ENCODE measurements at regions not wholly inside any gene's neighbourhood (a gene's known extent, or its start where the extent isn't known, plus 50 kb on each side); places are given as distances from the start of the nearest gene placed in this dataset.
"Not testable (repeated sequence)": the region's sequence is repeated elsewhere in the genome, so short reads cannot be mapped to it uniquely, and the experiment has no call there.

- no peak for DNase-seq (ENCODE audit: low spot score in 2 of 2, unreplicated experiment in 2 of 2)
Measured at GRCh38 chr2:144914622-144915318, 394.9 kb upstream of the ZEB2 start.

GRCh38 chr2:144914113-144914512 is 394.2 kb upstream of the ZEB2 start:
- H3K4me3 Mint-ChIP-seq: no peak overlapping the region
- no peak for TF ChIP-seq CTCF (IDR thresholded peaks at IDR 0.05; ENCODE audit: unreplicated experiment)
- no peak overlapping the region for H3K27ac Mint-ChIP-seq
- DNase-seq (ENCODE audit: low spot score in 2 of 2, unreplicated experiment in 2 of 2): no peak
- peaks cover under 1% of the 10 kb centered on the region for H3K36me3 Mint-ChIP-seq
- peaks cover 18% of the 10 kb centered on the region for H3K9me3 Mint-ChIP-seq
- H3K27me3 Mint-ChIP-seq (ENCODE audit: low read depth): no peaks in the 10 kb centered on the region
- H3K4me1 Mint-ChIP-seq: peaks cover 11% of the 10 kb centered on the region

More at GRCh38 chr2:144914622-144915318, 394.9 kb upstream of the ZEB2 start:
- Mint-ChIP-seq H3K4me1 (peaks cover 11% of the 10 kb centered on the region), H3K36me3 (peaks cover 2% of the 10 kb centered on the region), H3K27ac (no peak overlapping the region), H3K27me3 (ENCODE audit: low read depth) (no peaks in the 10 kb centered on the region), H3K4me3 (no peak overlapping the region), H3K9me3 (peaks cover 19% of the 10 kb centered on the region)
- no peak for TF ChIP-seq CTCF (IDR thresholded peaks at IDR 0.05; ENCODE audit: unreplicated experiment)

- Mint-ChIP-seq H3K9me3 (peaks cover 20% of the 10 kb centered on the region), H3K27ac (no peak overlapping the region), H3K27me3 (ENCODE audit: low read depth) (no peaks in the 10 kb centered on the region), H3K4me3 (no peak overlapping the region), H3K4me1 (peaks cover 11% of the 10 kb centered on the region), H3K36me3 (peaks cover 4% of the 10 kb centered on the region)
- TF ChIP-seq CTCF (IDR thresholded peaks at IDR 0.05; ENCODE audit: unreplicated experiment): no peak
- no peak for DNase-seq (ENCODE audit: low spot score in 2 of 2, unreplicated experiment in 2 of 2)
Measured at GRCh38 chr2:144912206-144912605, 392.3 kb upstream of the ZEB2 start.

- no peak for DNase-seq (ENCODE audit: low spot score in 2 of 2, unreplicated experiment in 2 of 2)
- Mint-ChIP-seq H3K4me1 (no peaks in the 10 kb centered on the region), H3K9me3 (peaks cover 17% of the 10 kb centered on the region), H3K27ac (no peak overlapping the region), H3K4me3 (no peak overlapping the region), H3K27me3 (ENCODE audit: low read depth) (no peaks in the 10 kb centered on the region), H3K36me3 (peaks cover 8% of the 10 kb centered on the region)
- no peak for TF ChIP-seq CTCF (IDR thresholded peaks at IDR 0.05; ENCODE audit: unreplicated experiment)
Measured at GRCh38 chr2:144905956-144906355, 386.0 kb upstream of the ZEB2 start.

- H3K36me3 Mint-ChIP-seq: peaks cover 11% of the 10 kb centered on the region
- no peaks in the 10 kb centered on the region for H3K27me3 Mint-ChIP-seq (ENCODE audit: low read depth)
- no peak for DNase-seq (ENCODE audit: low spot score in 2 of 2, unreplicated experiment in 2 of 2)
- no peak overlapping the region for H3K27ac Mint-ChIP-seq
- H3K9me3 Mint-ChIP-seq: peaks cover 22% of the 10 kb centered on the region
- H3K4me1 Mint-ChIP-seq: no peaks in the 10 kb centered on the region
- no peak overlapping the region for H3K4me3 Mint-ChIP-seq
- no peak for TF ChIP-seq CTCF (IDR thresholded peaks at IDR 0.05; ENCODE audit: unreplicated experiment)
Measured at GRCh38 chr2:144904612-144905011, 384.7 kb upstream of the ZEB2 start.

GRCh38 chr2:144903045-144903444 is 383.1 kb upstream of the ZEB2 start:
- H3K27ac Mint-ChIP-seq; H3K27me3 Mint-ChIP-seq (ENCODE audit: low read depth); H3K4me1 Mint-ChIP-seq; DNase-seq (ENCODE audit: low spot score in 2 of 2, unreplicated experiment in 2 of 2); H3K36me3 Mint-ChIP-seq: not testable (repeated sequence)
- H3K4me3 Mint-ChIP-seq: peak overlapping the region; percentile 1
- peaks cover 15% of the 10 kb centered on the region for H3K9me3 Mint-ChIP-seq

GRCh38 chr2:144901386-144901785 is 381.5 kb upstream of the ZEB2 start:
- not testable (repeated sequence) for H3K27ac Mint-ChIP-seq; H3K36me3 Mint-ChIP-seq; H3K4me3 Mint-ChIP-seq; H3K27me3 Mint-ChIP-seq (ENCODE audit: low read depth); H3K4me1 Mint-ChIP-seq; DNase-seq (ENCODE audit: low spot score in 2 of 2, unreplicated experiment in 2 of 2)
- H3K9me3 Mint-ChIP-seq: peaks cover 15% of the 10 kb centered on the region

Measured in mesothelial cell of epicardium (in vitro differentiated cells).